H54 (cell line): ENCODE measurements at regions not wholly inside any gene's neighbourhood (a gene's known extent, or its start where the extent isn't known, plus 50 kb on each side); places are given as distances from the start of the nearest gene placed in this dataset.

ENCODE experiments used
- DNase-seq: peaks from one replicate; pipeline ENCODE4 v3.0.0; 2011; ENCODE audit warnings: low spot score, mixed read lengths; ENCODE audit not compliant: insufficient read length
- FAIRE-seq: peaks from 3 replicates; lab custom pipeline; 2011; peaks lifted over from hg19 to GRCh38; lab: Jason Lieb, UNC
- POLR2A ChIP-seq: IDR thresholded peaks from 2 replicates; pipeline ENCODE4 v1.6.1; 2011; ENCODE audit warnings: low read depth, mild to moderate bottlenecking, low read length

DNA sequence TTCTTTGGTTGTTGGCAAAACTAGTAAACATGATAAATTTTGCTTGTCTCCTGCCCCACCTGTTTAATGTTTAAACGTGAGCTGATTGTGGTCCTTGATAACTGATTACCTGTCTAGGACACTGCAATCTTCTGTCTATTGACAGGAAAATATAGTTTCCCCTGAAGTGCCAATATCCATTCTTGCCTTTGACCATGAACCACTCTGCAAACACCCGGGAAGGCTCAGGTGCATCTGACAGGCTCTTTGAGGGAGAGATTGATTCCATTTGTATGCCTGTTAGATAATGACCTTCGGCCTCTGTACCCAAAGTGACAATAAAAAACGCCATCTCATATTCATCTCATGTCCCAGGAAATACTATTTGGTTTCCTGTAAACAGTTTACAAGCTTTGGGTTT is 453.0 kb downstream of the CENPC start:
- DNase-seq (no peak), FAIRE-seq (no peak)
- TF ChIP-seq POLR2A, result no peak

DNA sequence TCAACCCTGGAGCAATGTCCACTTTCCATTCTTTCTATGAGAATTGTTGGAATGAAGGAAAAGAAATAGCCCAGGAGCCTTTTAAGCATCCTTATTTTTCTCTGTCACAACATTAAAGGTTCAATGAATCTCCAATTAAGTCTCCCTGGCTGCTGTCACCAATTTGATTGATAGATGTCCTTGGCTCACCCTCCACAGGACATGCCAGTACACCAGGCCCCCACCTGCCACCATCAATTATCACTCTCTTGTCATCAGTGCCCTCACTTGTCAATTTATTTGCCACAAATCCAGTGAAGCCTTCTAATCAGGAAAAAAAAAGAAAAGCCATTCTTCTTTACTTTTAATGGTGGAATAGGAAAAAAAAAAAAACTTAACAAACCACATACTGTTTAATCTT is 453.6 kb downstream of the CENPC start:
- no peak for FAIRE-seq
- TF ChIP-seq POLR2A, result no peak
- DNase-seq, result no peak

DNA sequence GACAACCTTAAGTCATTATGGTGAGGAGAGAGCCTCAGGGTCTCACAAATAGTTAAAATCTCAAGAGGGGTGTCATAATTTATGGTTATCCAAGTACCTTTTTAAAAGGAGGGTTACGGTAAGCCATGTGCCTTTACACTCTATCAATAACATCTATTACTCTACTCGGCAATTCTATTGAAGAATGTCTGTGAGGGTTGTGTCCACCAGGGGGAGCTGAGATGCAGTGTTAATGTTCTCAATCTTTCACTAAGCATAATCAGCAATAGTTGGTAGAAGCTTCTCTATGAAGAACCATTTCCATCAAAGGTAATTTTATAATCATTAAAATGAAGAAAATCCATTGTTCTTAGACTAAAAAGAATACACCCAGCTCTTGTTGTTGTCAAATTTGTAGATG is 457.4 kb downstream of the CENPC start:
- TF ChIP-seq POLR2A, result no peak
- DNase-seq (peak; percentile 1), FAIRE-seq (no peak)

DNA sequence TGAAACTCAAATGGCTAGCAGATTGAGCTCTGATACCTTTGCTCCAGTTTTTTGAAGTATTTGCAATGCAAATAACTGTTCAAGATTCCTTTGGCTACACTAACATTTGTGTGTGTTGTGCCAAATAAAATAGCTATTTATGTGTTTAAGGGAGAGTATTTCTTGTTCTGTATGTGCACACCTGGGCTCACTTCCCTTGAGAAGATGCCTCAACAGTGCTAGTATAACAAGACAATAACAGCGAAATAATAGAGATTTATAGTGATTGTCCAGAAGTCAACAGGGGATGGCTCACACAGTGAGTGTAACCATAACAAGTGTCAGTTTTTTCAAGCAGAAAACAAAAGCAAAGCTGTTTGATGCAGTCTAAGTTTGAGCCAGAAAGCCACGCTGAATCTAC is 460.5 kb downstream of the CENPC start:
- no peak for TF ChIP-seq POLR2A
- DNase-seq, result no peak
- FAIRE-seq, result no peak

DNA sequence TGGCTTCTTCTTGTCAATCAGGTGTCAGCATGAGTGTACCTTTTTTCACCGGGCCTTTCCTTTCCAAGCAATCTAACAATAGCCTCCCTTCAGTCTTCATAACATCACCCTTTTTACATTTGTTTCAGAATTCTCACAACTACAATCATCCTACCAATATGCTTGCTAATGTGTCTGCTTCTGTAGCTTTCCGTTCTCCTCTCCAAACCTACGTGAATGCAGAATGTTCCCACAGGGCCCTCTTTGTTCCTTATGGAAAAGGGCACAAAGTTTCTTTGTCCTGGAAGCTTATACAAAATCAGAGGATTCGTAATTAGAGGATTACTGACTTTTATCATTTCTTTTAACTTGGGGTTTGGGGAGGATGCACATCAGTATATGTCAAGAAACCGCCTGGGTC is 461.8 kb downstream of the CENPC start:
- no peak for FAIRE-seq
- TF ChIP-seq POLR2A, result no peak
- DNase-seq, result no peak

DNA sequence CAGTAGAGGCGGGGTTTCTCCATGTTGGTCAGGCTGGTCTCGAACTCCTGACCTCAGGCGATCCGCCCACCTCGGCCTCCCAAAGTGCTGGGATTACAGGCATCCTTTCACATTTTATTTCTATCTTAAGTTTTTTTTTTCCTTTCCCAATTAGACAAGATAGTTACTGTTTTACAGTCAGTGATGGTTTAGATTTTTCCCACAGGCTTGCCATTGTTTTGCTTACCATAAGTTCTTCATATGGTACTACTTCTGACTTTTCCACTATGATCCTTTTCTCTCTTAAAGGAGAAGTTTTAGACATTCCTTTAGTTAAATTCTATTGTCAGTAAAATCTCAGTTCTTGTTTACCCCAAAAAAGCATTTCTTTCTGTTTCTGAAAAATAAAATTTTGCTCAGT is 462.6 kb downstream of the CENPC start:
- no peak for DNase-seq
- TF ChIP-seq POLR2A, result no peak
- no peak for FAIRE-seq

DNA sequence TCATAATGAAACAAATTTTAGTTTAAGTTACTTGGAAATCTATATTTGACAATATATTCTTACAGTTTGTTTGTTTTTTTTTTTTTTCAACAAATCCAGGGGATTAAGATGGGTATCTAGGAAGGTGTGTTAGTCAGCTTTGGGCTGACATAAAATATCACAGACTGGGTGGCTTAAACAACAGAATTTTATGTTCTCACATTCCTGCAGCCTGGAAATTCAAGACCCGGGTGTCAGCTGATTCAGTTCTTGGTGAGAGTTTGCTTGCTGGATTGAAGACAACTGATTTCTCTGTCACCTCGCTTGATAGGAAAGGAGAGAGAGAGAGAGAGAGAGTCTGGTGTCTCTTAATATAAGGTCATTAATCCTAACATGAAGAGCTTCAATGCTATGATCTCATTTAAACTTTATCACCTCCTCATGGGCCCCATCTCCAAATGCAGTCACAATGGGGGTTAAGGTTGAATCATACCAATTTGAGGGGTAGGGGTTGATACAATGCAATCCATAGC is 465.2 kb downstream of the CENPC start:
- FAIRE-seq, result no peak
- DNase-seq, result no peak
- no peak for TF ChIP-seq POLR2A

DNA sequence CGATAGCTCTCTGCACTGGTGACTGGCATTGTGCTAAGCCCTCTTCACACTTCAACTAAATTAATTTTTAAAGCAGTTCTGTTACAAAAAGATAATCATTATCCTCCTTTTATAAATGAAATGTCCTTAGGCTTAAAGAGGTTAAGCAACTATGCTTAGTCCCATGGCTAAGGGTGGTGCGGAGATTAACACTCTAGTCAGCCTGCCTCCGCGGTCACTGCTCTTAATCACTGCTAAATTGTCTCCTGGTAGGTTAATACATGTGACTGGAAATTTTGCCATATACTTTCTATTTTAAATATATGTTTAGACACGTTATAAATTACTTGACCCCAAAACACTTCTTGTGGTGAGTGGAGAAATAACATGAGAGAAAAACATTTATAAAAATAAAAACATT is 473.7 kb downstream of the CENPC start:
- FAIRE-seq (no peak), DNase-seq (no peak)
- no peak for TF ChIP-seq POLR2A

DNA sequence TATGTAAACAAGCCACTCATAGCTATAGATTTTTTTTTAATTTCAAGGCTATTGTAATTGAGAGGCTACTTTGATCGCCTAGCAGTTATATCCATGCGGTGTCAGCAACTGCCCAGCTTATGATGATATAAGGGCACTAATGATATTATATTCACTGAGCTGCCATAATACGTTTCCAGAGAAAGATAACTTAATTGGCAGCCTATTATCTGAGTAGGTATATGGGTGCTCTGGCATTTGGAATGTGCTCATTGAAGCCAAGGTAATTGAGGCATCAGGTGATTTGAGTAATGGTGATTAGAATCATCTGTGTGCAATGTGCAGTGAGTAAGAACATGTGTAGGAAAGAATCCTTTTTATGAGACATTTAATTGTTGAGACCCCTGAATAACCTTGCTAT is 490.0 kb downstream of the CENPC start:
- no peak for DNase-seq
- no peak for TF ChIP-seq POLR2A
- FAIRE-seq, result no peak

DNA sequence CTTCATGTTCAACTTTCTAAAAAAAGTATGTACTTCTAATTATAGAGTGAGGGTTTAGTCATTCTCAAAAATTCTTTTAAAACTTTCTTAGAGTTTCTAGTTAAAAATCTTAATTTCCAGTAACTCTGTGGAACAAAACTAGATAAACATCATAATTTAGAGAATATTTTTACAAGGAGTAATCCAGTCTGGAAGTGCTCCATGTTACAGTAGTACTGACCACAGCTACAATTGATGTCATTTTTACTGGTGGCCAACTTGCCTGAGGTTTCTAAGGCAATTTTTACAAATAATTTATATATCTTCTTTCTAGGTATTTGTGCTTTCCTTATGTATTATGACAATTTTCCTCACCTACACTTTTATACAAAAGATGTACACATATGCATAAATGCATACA is 490.4 kb downstream of the CENPC start:
- FAIRE-seq (no peak), DNase-seq (no peak)

DNA sequence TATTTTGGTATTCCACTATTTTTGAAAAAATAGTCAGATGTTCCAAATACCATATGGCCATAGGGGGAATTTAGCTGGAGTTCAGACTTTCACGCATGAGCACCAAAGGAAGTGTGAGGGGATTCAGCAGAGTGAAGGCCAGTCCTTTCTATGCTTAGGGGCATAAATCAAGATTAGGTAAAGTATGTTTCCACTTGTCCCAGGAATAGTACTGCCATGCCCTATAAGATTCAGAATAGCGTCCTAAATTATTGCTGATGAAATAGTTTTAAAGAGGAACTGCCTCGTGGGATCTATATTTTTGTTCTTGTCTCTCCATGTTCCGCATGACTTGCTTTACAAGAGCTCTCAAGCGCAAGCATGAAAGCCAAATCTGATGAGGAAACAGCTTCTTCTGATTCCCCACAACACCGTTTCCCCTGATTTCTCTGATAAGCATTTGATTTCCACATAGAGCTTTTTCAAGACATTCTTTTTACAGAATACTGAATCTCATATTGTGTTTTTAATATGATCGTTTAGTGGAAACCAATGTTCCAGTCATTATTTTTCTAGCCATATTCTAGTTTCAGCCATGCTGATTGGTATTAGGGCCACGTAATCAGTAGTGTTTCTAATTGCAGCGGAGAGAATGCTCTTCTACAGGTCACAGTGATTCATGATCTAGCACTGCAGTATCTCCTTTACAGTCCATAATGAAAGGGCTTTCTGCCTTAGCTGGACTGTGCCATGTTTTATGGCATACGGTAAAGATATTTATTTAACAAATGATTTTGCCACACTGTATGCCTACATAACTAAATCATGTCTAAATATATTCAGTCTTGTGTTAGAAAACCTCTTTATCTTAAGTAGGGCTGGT is 492.3 kb downstream of the CENPC start:
- TF ChIP-seq POLR2A, result no peak
- DNase-seq, result no peak
- FAIRE-seq, result no peak

More for the DNA sequence above, 490.4 kb downstream of the CENPC start:
- TF ChIP-seq POLR2A, result no peak

DNA sequence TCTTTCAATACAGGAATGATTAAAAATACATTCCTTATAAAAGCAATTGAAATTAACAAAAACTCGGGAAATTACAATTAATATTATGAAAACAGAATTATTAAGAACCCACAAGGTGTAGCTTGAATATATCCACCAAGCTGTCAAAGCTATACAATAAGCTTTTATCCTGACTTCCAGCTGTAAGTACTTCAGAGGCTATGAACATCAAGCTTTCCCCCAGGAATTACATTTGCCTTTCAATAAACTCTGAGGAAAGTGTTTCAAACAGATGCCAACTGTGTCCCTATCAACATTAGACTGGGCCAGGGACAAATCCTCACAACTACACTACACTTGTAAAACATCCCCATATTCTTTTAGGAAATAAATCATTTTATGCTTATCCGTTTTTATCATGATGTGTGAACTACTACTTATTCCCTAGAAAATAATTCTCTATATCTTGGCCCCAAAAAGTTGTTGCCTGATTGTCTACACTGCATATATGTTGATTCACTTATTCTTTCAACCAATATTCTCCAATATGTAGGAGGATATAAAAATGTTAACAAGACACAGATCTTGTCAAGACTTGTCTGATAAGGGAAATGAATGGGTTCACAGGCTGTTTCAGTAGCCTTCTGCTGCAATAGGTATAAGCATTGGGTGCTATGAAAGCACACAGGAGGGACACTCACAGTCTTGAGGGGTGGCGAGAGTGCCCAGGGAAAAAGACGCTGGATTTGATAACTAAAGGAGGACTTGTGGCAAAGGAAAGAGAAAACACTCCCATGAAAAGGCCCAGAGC is 494.1 kb downstream of the CENPC start:
- FAIRE-seq (no peak), DNase-seq (no peak)

DNA sequence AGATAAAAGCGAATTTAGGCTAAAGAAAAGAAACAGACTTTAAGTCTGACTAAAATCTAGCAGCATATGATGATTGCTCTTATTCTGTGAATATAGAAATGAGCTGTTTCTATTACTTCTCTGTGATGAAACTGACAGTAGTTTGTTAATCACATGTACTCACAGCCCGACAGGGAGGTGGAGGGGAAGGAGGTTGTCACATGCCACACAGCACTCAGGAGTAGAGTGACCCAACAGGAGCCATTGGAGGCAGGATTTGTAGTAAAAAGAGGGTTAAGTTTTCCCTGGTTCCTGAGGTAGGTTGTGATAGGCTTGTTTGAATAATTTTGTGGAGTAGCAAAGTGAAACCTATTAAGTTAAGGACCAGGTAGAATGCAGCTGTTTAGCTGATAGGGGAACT is 495.9 kb downstream of the CENPC start:
- no peak for TF ChIP-seq POLR2A
- no peak for FAIRE-seq

More for the DNA sequence above, 494.1 kb downstream of the CENPC start:
- no peak for TF ChIP-seq POLR2A

DNA sequence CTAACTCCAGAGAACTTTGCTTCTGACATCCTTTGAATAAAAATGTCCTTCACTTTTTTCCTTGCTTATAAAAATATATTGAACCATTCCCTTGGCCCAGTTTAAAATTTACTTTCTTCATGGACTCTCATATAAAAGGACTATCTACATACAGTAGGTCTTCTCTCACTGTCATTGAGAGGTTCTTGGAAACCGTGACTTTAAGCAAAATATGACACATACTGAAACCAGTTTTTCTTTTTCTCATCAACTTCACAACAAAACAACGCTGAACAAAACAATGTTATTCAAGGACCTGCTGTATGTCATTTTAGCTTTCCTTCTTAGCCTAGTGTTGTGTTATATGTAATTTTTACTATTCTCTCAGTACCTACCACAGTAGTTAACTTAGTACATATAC is 496.8 kb downstream of the CENPC start:
- FAIRE-seq, result no peak
- TF ChIP-seq POLR2A, result no peak

More for the DNA sequence above, 495.9 kb downstream of the CENPC start:
- DNase-seq, result no peak

More for the DNA sequence above, 496.8 kb downstream of the CENPC start:
- DNase-seq, result no peak
